ENCODE measurements at regions not wholly inside any gene's neighbourhood (a gene's known extent, or its start where the extent isn't known, plus 50 kb on each side); places are given as distances from the start of the nearest gene placed in this dataset.

- TF ChIP-seq EZH2 (IDR thresholded peaks at IDR 0.05; ENCODE audit: low read length) (no peak), CTCF (optimal IDR thresholded peaks at IDR 0.05 in 1 of 3, IDR thresholded peaks at IDR 0.05 in 1 of 3, conservative IDR thresholded peaks at IDR 0.05 in 1 of 3; ENCODE audit: extremely low read depth in 1 of 3, insufficient read depth in 2 of 3, low read length in 3 of 3) (no peak)
These were observed 139.2 kb downstream of the PDCD6IP start for GRCh38 chr3:33937628-33938027.

Measured in keratinocyte (primary cell).